ENCODE measurements at regions not wholly inside any gene's neighbourhood (a gene's known extent, or its start where the extent isn't known, plus 50 kb on each side); places are given as distances from the start of the nearest gene placed in this dataset.
A peak's percentile ranks its signal among the peaks of the same experiment; 100 is the strongest.

GRCh38 chr5:20556115-20556763 lies 568.2 kb upstream of the CDH18 start:
- peak; percentile 1 for DNase-seq (ENCODE audit: low read depth)

GRCh38 chr5:20555034-20555433 lies 567.0 kb upstream of the CDH18 start:
- DNase-seq (ENCODE audit: low read depth), result no peak

GRCh38 chr5:20554001-20554400 lies 566.0 kb upstream of the CDH18 start:
- DNase-seq (ENCODE audit: low read depth), result peak; percentile 36

GRCh38 chr5:20537911-20538703 lies 550.1 kb upstream of the CDH18 start:
- DNase-seq (ENCODE audit: low read depth), result no peak

- DNase-seq (ENCODE audit: low read depth), result no peak
These were observed 548.8 kb upstream of the CDH18 start for GRCh38 chr5:20536813-20537212.

GRCh38 chr5:20536341-20536740 lies 548.3 kb upstream of the CDH18 start:
- no peak for DNase-seq (ENCODE audit: low read depth)

GRCh38 chr5:20528471-20528870 lies 540.5 kb upstream of the CDH18 start:
- DNase-seq (ENCODE audit: low read depth), result no peak

- no peak for DNase-seq (ENCODE audit: low read depth)
These were observed 537.1 kb upstream of the CDH18 start for GRCh38 chr5:20524991-20525529.

- DNase-seq (ENCODE audit: low read depth), result no peak
These were observed 535.0 kb upstream of the CDH18 start for GRCh38 chr5:20522905-20523482.

- DNase-seq (ENCODE audit: low read depth), result no peak
These were observed 527.6 kb upstream of the CDH18 start for GRCh38 chr5:20515606-20516005.

GRCh38 chr5:20514145-20514544 lies 526.1 kb upstream of the CDH18 start:
- DNase-seq (ENCODE audit: low read depth), result no peak

- no peak for DNase-seq (ENCODE audit: low read depth)
These were observed 512.5 kb upstream of the CDH18 start for GRCh38 chr5:20500546-20500945.

- DNase-seq (ENCODE audit: low read depth), result no peak
These were observed 510.9 kb upstream of the CDH18 start for GRCh38 chr5:20498926-20499325.

- no peak for DNase-seq (ENCODE audit: low read depth)
These were observed 510.1 kb upstream of the CDH18 start for GRCh38 chr5:20498102-20498501.

GRCh38 chr5:20497356-20497755 lies 509.4 kb upstream of the CDH18 start:
- no peak for DNase-seq (ENCODE audit: low read depth)

- no peak for DNase-seq (ENCODE audit: low read depth)
These were observed 506.7 kb upstream of the CDH18 start for GRCh38 chr5:20494706-20495105.

GRCh38 chr5:20486826-20487225 lies 498.8 kb upstream of the CDH18 start:
- no peak for DNase-seq (ENCODE audit: low read depth)

- no peak for DNase-seq (ENCODE audit: low read depth)
These were observed 488.0 kb upstream of the CDH18 start for GRCh38 chr5:20476016-20476415.

- no peak for DNase-seq (ENCODE audit: low read depth)
These were observed 483.0 kb upstream of the CDH18 start for GRCh38 chr5:20470997-20471396.

- DNase-seq (ENCODE audit: low read depth), result no peak
These were observed 481.8 kb upstream of the CDH18 start for GRCh38 chr5:20469792-20470191.

- no peak for DNase-seq (ENCODE audit: low read depth)
These were observed 481.4 kb upstream of the CDH18 start for GRCh38 chr5:20469390-20469789.

- no peak for DNase-seq (ENCODE audit: low read depth)
These were observed 478.5 kb upstream of the CDH18 start for GRCh38 chr5:20466512-20466911.

- no peak for DNase-seq (ENCODE audit: low read depth)
These were observed 475.2 kb upstream of the CDH18 start for GRCh38 chr5:20463206-20463605.
